ENCODE measurements at regions not wholly inside any gene's neighbourhood (a gene's known extent, or its start where the extent isn't known, plus 50 kb on each side); places are given as distances from the start of the nearest gene placed in this dataset.

- no peak overlapping the region for H3K27ac ChIP-seq (ENCODE audit: insufficient read depth, low read depth, low read length)
- DNase-seq (ENCODE audit: low read depth, low spot score) (no peak), FAIRE-seq (no peak)
- H3K9me3 ChIP-seq (replicated peaks; ENCODE audit: control insufficient read depth, insufficient read depth, low read length), result no peaks in the 10 kb centered on the region
- H2AFZ ChIP-seq (ENCODE audit: low read depth, low read length), result peak overlapping the region; percentile 66
- no peaks in the 10 kb centered on the region for H3K36me3 ChIP-seq (ENCODE audit: control insufficient read depth in 2 of 2, extremely low read depth in 1 of 2, insufficient read depth in 2 of 2, low read length in 2 of 2)
- H3K9ac ChIP-seq (replicated peaks; ENCODE audit: extremely low read depth, insufficient read depth, low read length), result no peak overlapping the region
- no peaks in the 10 kb centered on the region for H3K9me1 ChIP-seq (replicated peaks; ENCODE audit: control insufficient read depth, extremely low read depth, insufficient read depth, low read length)
- ChIA-PET CTCF (interaction anchor here (1.1 kb wide), 1 partner anchor 33 kb away, joined by 3 read pairs; no protein-coding TSS in a partner anchor), POLR2A (interaction anchor here (0.6 kb wide), 1 partner anchor 11 kb away, joined by 3 read pairs; no protein-coding TSS in a partner anchor)
- H3K4me2 ChIP-seq (ENCODE audit: insufficient read depth, low read length), result no peak overlapping the region
- intact Hi-C loops (cut with micrococcal nuclease), result no loop called here
- H3K4me3 ChIP-seq (replicated peaks in 1 of 3; ENCODE audit: insufficient read depth in 1 of 3, low read depth in 1 of 3, low read length in 3 of 3), result no peak overlapping the region
- H3K4me1 ChIP-seq (ENCODE audit: control insufficient read depth, extremely low read depth, insufficient read depth, low read length), result peaks cover 5% of the 10 kb centered on the region
- no peaks in the 10 kb centered on the region for H3K79me2 ChIP-seq (ENCODE audit: control insufficient read depth, insufficient read depth, low read length)
- no TSS peak for BruUV-seq (replicated peaks)
- dilution Hi-C loops (cut with MboI; ENCODE audit: extremely low pct_ligation_motif_present, low sequenced_read_pairs), result no loop called here
- no peak for TF ChIP-seq GATA2 (IDR thresholded peaks at IDR 0.05; ENCODE audit: insufficient read depth, insufficient read length, low read depth, low read length)
- TF ChIP-seq EZH2 (IDR thresholded peaks at IDR 0.05; ENCODE audit: borderline replicate concordance, low read depth, low read length, severe bottlenecking), result no peak
- TF ChIP-seq JUN (IDR thresholded peaks at IDR 0.05; ENCODE audit: borderline replicate concordance, insufficient read depth, insufficient read length, low read depth), result no peak
- TF ChIP-seq MAX (IDR thresholded peaks at IDR 0.05; ENCODE audit: insufficient read depth, insufficient read length), result no peak
- no peak for TF ChIP-seq CTCF (IDR thresholded peaks at IDR 0.05; ENCODE audit: extremely low read depth in 1 of 2, insufficient read depth in 1 of 2, low read depth in 1 of 2, low read length in 2 of 2)
- no peak for TF ChIP-seq MYC (IDR thresholded peaks at IDR 0.05; ENCODE audit: low read depth, low read length)
- TF ChIP-seq FOS (IDR thresholded peaks at IDR 0.05; ENCODE audit: borderline replicate concordance, insufficient read depth, low read length), result no peak
- no peak for TF ChIP-seq POLR2A (IDR thresholded peaks at IDR 0.05; ENCODE audit: low read depth, low read length)
- no peak for TF ChIP-seq POLR2AphosphoS5 (IDR thresholded peaks at IDR 0.05; ENCODE audit: insufficient read depth, low read depth, low read length)
- H4K20me1 ChIP-seq (replicated peaks; ENCODE audit: control insufficient read depth, extremely low read depth, insufficient read depth, low read length), result no peaks in the 10 kb centered on the region
- no peaks in the 10 kb centered on the region for H3K27me3 ChIP-seq (ENCODE audit: control insufficient read depth in 2 of 2, insufficient read depth in 2 of 2, low read length in 2 of 2)
Observed at GRCh38 chr6:84455511-84456029, 228.1 kb upstream of the CEP162 start.
